Mucosa of descending colon (tissue), 3 donors: ENCODE measurements at regions not wholly inside any gene's neighbourhood (a gene's known extent, or its start where the extent isn't known, plus 50 kb on each side); places are given as distances from the start of the nearest gene placed in this dataset.

ENCODE experiments used
- ATAC-seq: fragments of 200-7000 bp; cut with Tn5 transposase; one replicate; pipeline ENCODE4 v1.9.1; 2020; ENCODE audit warnings: mild to moderate bottlenecking, moderate library complexity
- DNase-seq, 3 donors: peaks; one replicate each; pipeline ENCODE4 v3.0.0-alpha.2; 2020
- H3K36me3 ChIP-seq: fragments of 200-600 bp; one replicate; pipeline ENCODE4 v1.8.0; 2021; ENCODE audit warnings: low read depth, mild to moderate bottlenecking
- H3K4me1 ChIP-seq: fragments of 200-600 bp; one replicate; pipeline ENCODE4 v1.8.0; 2021; ENCODE audit warnings: low read depth, mild to moderate bottlenecking
- H3K4me3 ChIP-seq: fragments of 200-600 bp; one replicate; pipeline ENCODE4 v1.8.0; 2021; ENCODE audit warnings: mild to moderate bottlenecking
- H3K9me3 ChIP-seq: fragments of 200-600 bp; one replicate; pipeline ENCODE4 v1.8.0; 2021; ENCODE audit warnings: mild to moderate bottlenecking
- intact Hi-C, 2 donors: fragments of 100-400 bp; cut with DNase I in 1 of 2; cut with micrococcal nuclease in 1 of 2; formaldehyde crosslinking; loops; one replicate each; pipeline versions ENCODE4 v1.11.0 to v1.11.1; 2022; cut with DNase I, micrococcal nuclease
- TF ChIP-seq, protein P1 (sequence below): fragments of 200-600 bp; IDR thresholded peaks from one replicate; pipeline ENCODE4 v1.8.0; 2022; ENCODE audit warnings: antibody characterized with exemption, mild to moderate bottlenecking
- donor health status: DM: no; HTN: no; CAD: no; lungs with moderate emphysema.
- donor health status: DM: no; HTN: no; CAD: no.
- donor health status: DM: no; HTN: yes; CAD: no.

DNA sequence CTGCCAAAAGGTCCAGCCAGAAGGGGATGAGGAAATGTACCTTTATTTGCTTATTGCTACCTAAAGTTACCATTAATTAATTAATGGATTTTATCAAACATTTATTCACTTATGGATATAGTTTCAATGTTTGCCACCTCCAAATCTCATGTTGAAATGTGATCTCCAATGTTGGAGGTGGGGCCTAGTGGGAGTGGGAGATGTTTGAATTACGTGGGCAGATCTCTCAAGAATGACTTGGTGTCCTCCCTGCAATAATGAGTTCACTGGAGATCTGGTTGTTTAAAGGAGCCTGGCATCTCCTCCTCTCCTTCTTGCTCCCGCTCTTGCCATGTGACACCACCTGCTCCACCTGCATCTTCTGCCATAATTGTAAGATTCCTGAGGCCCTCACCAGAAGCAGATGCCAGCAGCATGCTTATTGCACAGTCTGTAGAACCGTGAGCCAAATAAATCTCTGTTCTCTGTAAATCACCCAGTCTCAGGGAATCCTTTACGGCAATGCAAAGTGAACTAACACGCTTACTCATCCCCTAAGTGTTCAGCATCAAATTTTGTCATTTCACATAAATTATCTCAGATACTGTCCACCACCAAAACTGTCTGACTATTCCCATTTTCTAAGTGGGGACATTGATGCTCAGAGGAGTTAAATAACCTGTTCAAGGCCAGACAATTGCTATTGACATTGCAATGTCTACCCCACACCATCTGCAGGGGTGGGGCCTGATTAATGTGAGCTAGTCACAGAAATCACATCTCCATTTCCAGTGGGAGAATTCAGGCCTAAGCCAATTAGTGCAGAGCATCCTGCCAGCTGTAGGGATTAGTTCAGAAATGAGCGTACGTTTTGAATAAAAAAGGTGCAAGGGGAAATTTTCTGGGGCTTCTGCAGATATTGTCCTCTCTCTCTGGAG lies 51.6 kb upstream of the SYN3 start:
- no peak overlapping the region for H3K4me3 ChIP-seq
- H3K36me3 ChIP-seq = no peaks in the 10 kb centered on the region
- H3K4me1 ChIP-seq = no peaks in the 10 kb centered on the region
- ATAC-seq (no peak), DNase-seq (no peak)
- intact Hi-C loops = no loop called here
- TF ChIP-seq, protein P1, sequence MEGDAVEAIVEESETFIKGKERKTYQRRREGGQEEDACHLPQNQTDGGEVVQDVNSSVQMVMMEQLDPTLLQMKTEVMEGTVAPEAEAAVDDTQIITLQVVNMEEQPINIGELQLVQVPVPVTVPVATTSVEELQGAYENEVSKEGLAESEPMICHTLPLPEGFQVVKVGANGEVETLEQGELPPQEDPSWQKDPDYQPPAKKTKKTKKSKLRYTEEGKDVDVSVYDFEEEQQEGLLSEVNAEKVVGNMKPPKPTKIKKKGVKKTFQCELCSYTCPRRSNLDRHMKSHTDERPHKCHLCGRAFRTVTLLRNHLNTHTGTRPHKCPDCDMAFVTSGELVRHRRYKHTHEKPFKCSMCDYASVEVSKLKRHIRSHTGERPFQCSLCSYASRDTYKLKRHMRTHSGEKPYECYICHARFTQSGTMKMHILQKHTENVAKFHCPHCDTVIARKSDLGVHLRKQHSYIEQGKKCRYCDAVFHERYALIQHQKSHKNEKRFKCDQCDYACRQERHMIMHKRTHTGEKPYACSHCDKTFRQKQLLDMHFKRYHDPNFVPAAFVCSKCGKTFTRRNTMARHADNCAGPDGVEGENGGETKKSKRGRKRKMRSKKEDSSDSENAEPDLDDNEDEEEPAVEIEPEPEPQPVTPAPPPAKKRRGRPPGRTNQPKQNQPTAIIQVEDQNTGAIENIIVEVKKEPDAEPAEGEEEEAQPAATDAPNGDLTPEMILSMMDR = no peak
- H3K9me3 ChIP-seq = no peaks in the 10 kb centered on the region

DNA sequence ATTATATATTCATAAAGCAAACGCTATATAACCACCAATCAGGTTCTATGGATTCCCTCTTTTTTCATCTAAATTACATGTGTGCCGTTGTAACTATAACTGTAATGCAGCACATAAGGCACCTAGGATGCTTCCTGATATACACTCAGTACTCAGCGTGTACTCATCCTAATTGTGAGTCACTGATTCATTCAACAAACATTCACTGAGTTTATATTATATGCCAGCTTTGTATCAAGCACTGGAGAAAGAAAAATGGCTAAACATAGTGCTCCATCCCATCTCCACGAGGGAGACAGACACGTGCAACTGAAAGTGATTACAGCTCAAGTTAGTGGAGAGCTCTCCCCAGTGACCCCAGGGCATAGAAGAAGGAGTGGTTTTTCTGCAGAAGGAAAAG lies 49.9 kb upstream of the SYN3 start:
- Histone ChIP-seq H3K4me1 (no peaks in the 10 kb centered on the region), H3K36me3 (no peaks in the 10 kb centered on the region), H3K4me3 (no peak overlapping the region), H3K9me3 (no peaks in the 10 kb centered on the region)
- DNase-seq = no peak
- TF ChIP-seq, protein P1 = no peak
- intact Hi-C loops = no loop called here
- no peak for ATAC-seq
